Keratinocyte (primary cell): ENCODE measurements at regions not wholly inside any gene's neighbourhood (a gene's known extent, or its start where the extent isn't known, plus 50 kb on each side); places are given as distances from the start of the nearest gene placed in this dataset.

Experiments
- DNase-seq: peaks from one replicate; pipeline ENCODE4 v3.0.0-alpha.2; 2011; ENCODE audit warnings: low read depth, missing footprints, low spot score
- FAIRE-seq: peaks from 2 replicates; lab custom pipeline; 2011; peaks lifted over from hg19 to GRCh38; lab: Jason Lieb, UNC
- H2AFZ ChIP-seq: 2 replicates; pipeline ENCODE4 v1.6.0; 2012; ENCODE audit warnings: low read length, control low read depth, inconsistent platforms; ENCODE audit not compliant: control insufficient read depth
- H3K27ac ChIP-seq: 2 replicates; pipeline ENCODE4 v1.5.1; 2011; ENCODE audit warnings: low read length; ENCODE audit not compliant: control insufficient read depth, insufficient read depth
- H3K27me3 ChIP-seq: 3 replicates; pipeline ENCODE4 v1.6.0; 2011; ENCODE audit warnings: low read length; ENCODE audit not compliant: control insufficient read depth, insufficient read depth; ENCODE audit errors: extremely low read depth
- H3K36me3 ChIP-seq, 2 experiments: 2 replicates in 1 of 2; 3 replicates in 1 of 2; pipeline ENCODE4 v1.5.1; 2011; ENCODE audit warnings: low read length in 2 of 2, mild to moderate bottlenecking in 1 of 2; ENCODE audit not compliant: control insufficient read depth in 2 of 2, insufficient read depth in 2 of 2; ENCODE audit errors: extremely low read depth in 1 of 2
- H3K4me1 ChIP-seq: 3 replicates; pipeline ENCODE4 v1.5.1; 2011; ENCODE audit warnings: low read length; ENCODE audit not compliant: control insufficient read depth, insufficient read depth; ENCODE audit errors: extremely low read depth
- H3K4me2 ChIP-seq: 3 replicates; pipeline ENCODE4 v1.6.0; 2011; ENCODE audit warnings: low read depth, low read length; ENCODE audit not compliant: control insufficient read depth, insufficient read depth; ENCODE audit errors: extremely low read depth
- H3K4me3 ChIP-seq, 3 experiments: fragments of 200-600 bp in 1 of 3; sonication (generic) in 1 of 3; 2 replicates in 2 of 3; 3 replicates in 1 of 3; pipeline ENCODE4 v1.5.1; 2011 to 2016; ENCODE audit warnings: low read length in 3 of 3, mild to moderate bottlenecking in 3 of 3, control low read depth in 2 of 3, inconsistent platforms in 1 of 3, low read depth in 1 of 3, mixed read lengths in 1 of 3, mixed run types in 1 of 3, moderate library complexity in 1 of 3; ENCODE audit not compliant: control insufficient read depth in 2 of 3, insufficient read depth in 2 of 3; ENCODE audit errors: extremely low read depth in 1 of 3
- H3K79me2 ChIP-seq: 2 replicates; pipeline ENCODE4 v1.6.0; 2012; ENCODE audit warnings: low read length; ENCODE audit not compliant: control insufficient read depth, insufficient read depth
- H3K9ac ChIP-seq: 3 replicates; pipeline ENCODE4 v1.6.0; 2011; ENCODE audit warnings: low read length; ENCODE audit not compliant: control insufficient read depth, insufficient read depth; ENCODE audit errors: extremely low read depth
- H3K9me1 ChIP-seq: 3 replicates; pipeline ENCODE4 v1.6.0; 2011; ENCODE audit warnings: low read length; ENCODE audit not compliant: control insufficient read depth, insufficient read depth; ENCODE audit errors: extremely low read depth
- H3K9me3 ChIP-seq: 2 replicates; pipeline ENCODE4 v1.5.1; 2012; ENCODE audit warnings: low read depth, low read length; ENCODE audit not compliant: control insufficient read depth
- H4K20me1 ChIP-seq: 3 replicates; pipeline ENCODE4 v1.6.0; 2011; ENCODE audit warnings: low read length; ENCODE audit not compliant: control insufficient read depth, insufficient read depth; ENCODE audit errors: extremely low read depth
- EZH2 ChIP-seq: IDR thresholded peaks from one replicate; pipeline ENCODE4 v1.6.1; 2012; ENCODE audit warnings: inconsistent platforms, mild to moderate bottlenecking, low read length, moderate library complexity
- dilution Hi-C: fragments of 300-500 bp; cut with MboI; formaldehyde crosslinking; loops from one replicate; pipeline ENCODE4 v1.7.0; 2020; ENCODE audit warnings: low sequenced_read_pairs; ENCODE audit not compliant: extremely low pct_ligation_motif_present
- TF ChIP-seq, protein P1 (sequence below), 3 experiments: IDR thresholded peaks in 1 of 3; conservative IDR thresholded peaks in 1 of 3; optimal IDR thresholded peaks in 1 of 3; 2 replicates in 2 of 3; 3 replicates in 1 of 3; pipeline versions ENCODE3 to v1.5.1; 2011; ENCODE audit warnings: low read length in 3 of 3, mild to moderate bottlenecking in 3 of 3, moderate library complexity in 2 of 3, control low read depth in 1 of 3, inconsistent platforms in 1 of 3; ENCODE audit not compliant: insufficient read depth in 2 of 3; ENCODE audit errors: extremely low read depth in 1 of 3

DNA sequence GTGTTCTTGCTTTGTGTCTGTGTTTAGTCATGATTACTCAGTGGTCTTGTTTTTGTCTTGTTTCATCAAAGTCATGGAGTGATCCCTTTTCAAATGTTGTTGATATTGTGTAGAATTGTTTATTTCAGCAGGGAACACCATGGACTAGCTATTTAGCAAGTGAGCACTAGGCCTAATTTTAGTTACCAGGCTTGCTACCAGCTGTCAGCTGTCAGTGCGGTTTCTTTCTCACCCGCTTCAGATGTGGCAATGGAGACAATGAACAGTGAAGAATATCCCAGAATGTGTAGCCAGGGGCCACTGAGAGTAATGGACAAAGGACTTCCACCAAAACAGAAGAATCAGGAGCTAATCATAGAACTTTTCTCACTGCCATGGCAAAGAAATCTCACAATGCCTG is 432.8 kb upstream of the FMR1 start:
- Histone ChIP-seq H3K27ac (no peak overlapping the region), H4K20me1 (no peaks in the 10 kb centered on the region), H2AFZ (no peak overlapping the region), H3K27me3 (no peaks in the 10 kb centered on the region), H3K4me3 (no peak overlapping the region), H3K9ac (no peak overlapping the region), H3K9me1 (no peaks in the 10 kb centered on the region), H3K4me2 (no peak overlapping the region), H3K9me3 (no peaks in the 10 kb centered on the region), H3K36me3 (no peaks in the 10 kb centered on the region), H3K4me1 (no peaks in the 10 kb centered on the region), H3K79me2 (no peaks in the 10 kb centered on the region)
- DNase-seq, result no peak
- TF ChIP-seq EZH2, result no peak
- TF ChIP-seq, protein P1, sequence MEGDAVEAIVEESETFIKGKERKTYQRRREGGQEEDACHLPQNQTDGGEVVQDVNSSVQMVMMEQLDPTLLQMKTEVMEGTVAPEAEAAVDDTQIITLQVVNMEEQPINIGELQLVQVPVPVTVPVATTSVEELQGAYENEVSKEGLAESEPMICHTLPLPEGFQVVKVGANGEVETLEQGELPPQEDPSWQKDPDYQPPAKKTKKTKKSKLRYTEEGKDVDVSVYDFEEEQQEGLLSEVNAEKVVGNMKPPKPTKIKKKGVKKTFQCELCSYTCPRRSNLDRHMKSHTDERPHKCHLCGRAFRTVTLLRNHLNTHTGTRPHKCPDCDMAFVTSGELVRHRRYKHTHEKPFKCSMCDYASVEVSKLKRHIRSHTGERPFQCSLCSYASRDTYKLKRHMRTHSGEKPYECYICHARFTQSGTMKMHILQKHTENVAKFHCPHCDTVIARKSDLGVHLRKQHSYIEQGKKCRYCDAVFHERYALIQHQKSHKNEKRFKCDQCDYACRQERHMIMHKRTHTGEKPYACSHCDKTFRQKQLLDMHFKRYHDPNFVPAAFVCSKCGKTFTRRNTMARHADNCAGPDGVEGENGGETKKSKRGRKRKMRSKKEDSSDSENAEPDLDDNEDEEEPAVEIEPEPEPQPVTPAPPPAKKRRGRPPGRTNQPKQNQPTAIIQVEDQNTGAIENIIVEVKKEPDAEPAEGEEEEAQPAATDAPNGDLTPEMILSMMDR (optimal IDR thresholded peaks at IDR 0.05 in 1 of 3, IDR thresholded peaks at IDR 0.05 in 1 of 3, conservative IDR thresholded peaks at IDR 0.05 in 1 of 3; ENCODE audit: extremely low read depth in 1 of 3, insufficient read depth in 2 of 3, low read length in 3 of 3), result no peak
- no peak for FAIRE-seq
- dilution Hi-C loops, result no loop called here

DNA sequence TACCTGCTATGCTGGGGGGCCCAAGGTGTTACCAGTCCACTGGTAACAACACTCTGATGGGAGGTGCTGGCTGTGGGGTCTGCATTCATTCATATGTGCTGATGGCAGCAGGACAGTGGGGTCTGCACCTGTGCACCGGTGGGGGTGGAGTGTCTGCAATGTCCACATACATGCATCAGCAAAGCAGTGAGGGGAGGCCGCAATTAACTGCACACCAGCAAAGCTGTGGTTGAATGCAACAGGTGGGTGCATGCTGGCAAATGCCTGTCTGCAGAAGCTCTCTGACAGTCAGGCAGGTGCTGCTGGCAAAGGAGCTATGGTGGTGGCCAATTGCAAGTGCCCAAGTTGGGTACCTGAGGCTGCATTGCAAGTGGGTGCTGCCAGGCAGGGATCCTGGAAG is 426.5 kb upstream of the FMR1 start:
- H3K9me1 ChIP-seq, result no peaks in the 10 kb centered on the region
- TF ChIP-seq, protein P1 (optimal IDR thresholded peaks at IDR 0.05 in 1 of 3, IDR thresholded peaks at IDR 0.05 in 1 of 3, conservative IDR thresholded peaks at IDR 0.05 in 1 of 3; ENCODE audit: extremely low read depth in 1 of 3, insufficient read depth in 2 of 3, low read length in 3 of 3), result no peak
- TF ChIP-seq EZH2, result no peak
- no peaks in the 10 kb centered on the region for H3K9me3 ChIP-seq
- H3K4me2 ChIP-seq, result no peak overlapping the region
- no peak for DNase-seq
- no peak overlapping the region for H2AFZ ChIP-seq
- H3K4me3 ChIP-seq, result no peak overlapping the region
- no peaks in the 10 kb centered on the region for H3K36me3 ChIP-seq
- no peaks in the 10 kb centered on the region for H3K79me2 ChIP-seq
- H3K27ac ChIP-seq, result no peak overlapping the region
- H4K20me1 ChIP-seq, result no peaks in the 10 kb centered on the region
- H3K27me3 ChIP-seq, result no peaks in the 10 kb centered on the region
- no peaks in the 10 kb centered on the region for H3K4me1 ChIP-seq
- no peak for FAIRE-seq
- dilution Hi-C loops, result no loop called here
- H3K9ac ChIP-seq, result no peak overlapping the region
